HG02759 (cell line): ENCODE measurements at regions not wholly inside any gene's neighbourhood (a gene's known extent, or its start where the extent isn't known, plus 50 kb on each side); places are given as distances from the start of the nearest gene placed in this dataset.

Source experiments
- ATAC-seq: cut with Tn5 transposase; IDR thresholded peaks from one replicate; pipeline ENCODE4 v1.9.1; 2021; ENCODE audit warnings: mild to moderate bottlenecking, moderate library complexity; ENCODE audit not compliant: unreplicated experiment

GRCh38 chr9:79877943-79878602, 306.3 kb downstream of the TLE4 start:
- ATAC-seq = peak; percentile 48

GRCh38 chr9:79868567-79869189, 296.9 kb downstream of the TLE4 start:
- peak; percentile 79 for ATAC-seq

- ATAC-seq = no peak
Observed at GRCh38 chr9:79862921-79863890, 291.4 kb downstream of the TLE4 start.

DNA sequence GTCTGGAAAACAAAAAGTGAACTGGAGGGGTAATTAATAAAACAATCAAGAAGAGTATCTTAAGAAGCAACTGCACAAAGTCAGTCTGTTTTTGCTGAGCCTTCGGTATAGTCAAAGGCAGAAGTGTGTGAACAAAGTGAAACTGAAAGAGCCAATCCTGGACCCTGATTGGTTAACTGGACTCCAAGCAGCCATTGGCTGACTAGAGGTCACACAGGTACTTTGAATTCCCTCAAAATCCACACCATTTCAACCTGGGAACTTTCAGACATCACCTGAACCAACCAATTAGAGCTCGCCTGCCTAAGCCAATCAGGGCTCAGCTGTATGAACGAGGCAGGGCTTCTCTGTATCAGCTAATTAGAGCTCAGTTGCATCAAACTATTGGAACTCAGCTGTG, 286.7 kb downstream of the TLE4 start:
- peak; percentile 82 for ATAC-seq

- ATAC-seq = no peak
Observed at GRCh38 chr9:79857188-79857587, 285.4 kb downstream of the TLE4 start.

GRCh38 chr9:79847074-79847473, 275.3 kb downstream of the TLE4 start:
- ATAC-seq = no peak

DNA sequence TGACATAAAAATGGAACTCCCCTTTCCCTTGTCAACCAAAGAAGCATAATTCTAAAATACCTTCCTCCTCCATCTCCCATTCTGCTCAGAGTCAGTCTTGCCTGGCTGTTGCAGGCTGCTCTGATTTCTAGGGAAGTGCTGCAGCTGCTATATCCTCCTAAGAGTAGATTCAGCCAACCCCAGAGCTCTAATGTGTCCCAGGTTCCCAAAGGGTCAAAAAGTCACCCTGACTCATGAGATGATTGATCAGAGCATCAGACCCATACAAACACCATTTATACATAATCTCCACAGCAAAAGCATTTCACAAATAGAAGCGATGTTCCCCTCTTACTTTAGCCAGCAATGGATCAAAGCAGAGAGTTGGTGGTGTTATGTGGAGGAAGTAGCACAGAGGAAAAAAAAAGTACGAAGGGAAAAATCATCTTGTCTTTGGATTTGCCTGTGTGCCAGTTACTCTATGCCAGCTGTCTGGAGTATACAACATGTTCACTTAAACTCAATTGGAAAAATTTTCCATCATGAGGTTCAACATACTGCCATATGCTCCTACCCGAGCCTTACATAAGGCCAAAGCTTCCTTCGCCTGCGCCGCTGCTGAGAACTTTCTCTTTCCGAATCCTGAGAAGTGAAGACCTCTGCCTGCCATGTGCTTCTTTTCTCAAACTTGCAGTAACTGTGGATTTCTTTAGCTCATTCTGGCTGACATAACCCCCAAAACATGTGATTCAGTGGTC, 258.0 kb downstream of the TLE4 start:
- ATAC-seq = no peak

GRCh38 chr9:79824265-79824664, 252.5 kb downstream of the TLE4 start:
- ATAC-seq = peak; percentile 93

DNA sequence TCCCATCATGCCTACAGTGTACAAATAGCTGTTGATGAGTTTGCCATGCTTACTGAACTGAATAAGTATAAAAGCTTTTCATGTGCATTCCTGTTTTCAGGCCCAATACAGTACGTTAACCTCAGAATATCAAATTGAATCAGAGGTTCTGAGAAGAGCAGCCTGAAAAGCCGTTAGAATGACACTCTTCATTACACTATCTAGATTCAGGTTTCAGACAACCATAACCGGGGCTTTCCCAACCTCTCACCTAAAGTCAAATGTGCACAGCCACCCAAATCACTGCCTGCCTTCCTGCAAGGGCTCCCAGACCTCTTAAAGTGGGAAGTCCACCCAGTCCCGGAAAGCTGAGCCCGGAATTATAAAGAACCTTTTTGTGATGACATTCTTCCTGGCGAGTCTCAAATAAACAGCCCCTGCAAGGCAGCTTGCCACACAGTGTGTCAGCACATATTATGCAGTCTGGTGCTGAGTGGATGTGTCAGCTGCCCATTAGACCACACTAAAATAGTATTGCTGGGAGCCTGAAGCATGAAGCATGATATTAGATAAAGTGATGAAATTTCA, 245.8 kb downstream of the TLE4 start:
- peak; percentile 90 for ATAC-seq

DNA sequence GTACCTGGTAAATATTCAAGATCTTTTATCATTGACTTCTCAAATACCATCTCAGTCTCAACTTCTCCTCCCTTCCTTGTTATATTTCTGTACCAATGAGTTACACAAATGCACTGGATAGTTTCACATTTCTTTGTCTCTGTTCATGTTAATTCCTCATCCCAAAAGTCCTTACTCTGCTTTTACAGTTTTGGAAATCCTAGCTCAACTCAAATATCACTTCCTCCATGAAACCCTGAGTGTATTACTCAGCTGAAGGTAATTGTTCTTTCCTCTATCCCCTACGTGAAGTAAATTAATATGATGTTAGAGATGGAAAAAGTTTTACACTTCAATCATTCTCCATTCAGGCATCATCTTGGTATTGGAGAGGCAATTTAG, 241.5 kb downstream of the TLE4 start:
- no peak for ATAC-seq

- peak; percentile 87 for ATAC-seq
Observed at GRCh38 chr9:79812507-79813257, 240.9 kb downstream of the TLE4 start.

DNA sequence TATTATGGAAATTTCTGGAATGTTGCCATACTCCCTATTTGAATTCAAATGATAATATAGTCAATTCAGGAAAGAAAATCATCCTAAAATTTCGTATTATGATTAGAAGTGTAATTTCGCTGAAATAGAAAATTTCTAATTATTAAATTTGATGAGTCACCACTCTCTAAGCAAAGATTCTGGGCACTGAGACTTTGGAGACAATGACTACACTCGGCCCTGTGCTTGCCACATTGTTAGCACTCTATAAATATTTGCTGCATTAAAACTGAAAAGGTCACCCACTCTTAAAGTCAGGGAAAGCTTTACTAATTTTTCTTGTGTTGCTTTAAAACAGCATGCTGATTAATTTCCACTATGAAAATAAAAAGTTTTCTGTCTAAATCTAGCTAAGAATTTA, 240.3 kb downstream of the TLE4 start:
- peak; percentile 29 for ATAC-seq

DNA sequence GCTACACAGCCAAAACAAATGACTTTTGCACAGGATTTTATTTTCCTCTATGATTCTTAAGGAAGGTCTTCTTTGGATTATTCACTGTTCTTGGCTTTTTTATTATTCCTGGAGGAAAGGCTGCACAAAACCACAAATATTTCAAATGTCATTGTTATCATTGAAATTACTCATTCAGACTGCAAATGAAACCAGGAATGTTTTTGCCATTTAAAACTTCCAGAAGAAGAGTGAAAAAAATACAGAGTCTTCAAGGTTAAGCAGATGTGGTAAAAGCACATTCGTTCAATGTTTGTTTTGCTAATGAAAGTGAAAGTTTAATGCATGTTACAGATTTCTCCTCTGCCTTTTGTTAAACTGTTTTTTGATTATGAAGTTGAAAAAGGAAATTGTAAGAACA, 238.2 kb downstream of the TLE4 start:
- no peak for ATAC-seq

GRCh38 chr9:79809316-79809876, 237.6 kb downstream of the TLE4 start:
- no peak for ATAC-seq

GRCh38 chr9:79807971-79808370, 236.2 kb downstream of the TLE4 start:
- ATAC-seq = no peak

- ATAC-seq = no peak
Observed at GRCh38 chr9:79806086-79806485, 234.3 kb downstream of the TLE4 start.

GRCh38 chr9:79801459-79801858, 229.7 kb downstream of the TLE4 start:
- ATAC-seq = no peak

- no peak for ATAC-seq
Observed at GRCh38 chr9:79800578-79800977, 228.8 kb downstream of the TLE4 start.

DNA sequence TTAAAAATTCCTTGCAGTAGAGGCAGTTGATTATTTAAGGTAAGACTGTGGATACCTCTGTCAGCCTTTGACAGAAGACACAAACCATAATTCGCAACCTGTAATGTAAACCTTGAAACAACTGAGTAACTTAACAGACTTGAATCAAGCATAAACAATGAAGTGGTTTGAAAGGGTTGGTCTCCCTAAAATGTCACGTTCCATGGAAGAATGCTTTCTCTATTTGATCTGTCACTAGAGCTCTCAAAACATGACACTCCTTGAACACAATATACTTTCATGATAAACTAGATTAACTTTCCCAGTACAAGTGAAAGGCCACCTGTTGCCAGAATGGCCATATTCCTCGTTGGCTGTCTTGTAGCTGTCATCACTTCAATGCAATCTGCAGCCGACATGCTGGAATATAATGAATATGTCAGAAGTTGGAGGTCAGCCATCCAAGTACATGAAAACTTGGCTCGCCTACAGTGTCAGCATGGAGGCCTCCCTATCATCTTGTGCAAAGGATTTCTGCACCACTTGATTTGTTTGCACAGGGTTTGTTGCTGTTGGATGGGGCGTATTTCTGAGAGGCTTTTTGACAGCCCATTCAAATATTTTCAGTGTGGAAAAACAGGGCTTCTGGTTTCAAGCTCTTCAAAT, 228.0 kb downstream of the TLE4 start:
- no peak for ATAC-seq
